Hepatocyte (in vitro differentiated cells): ENCODE measurements at regions not wholly inside any gene's neighbourhood (a gene's known extent, or its start where the extent isn't known, plus 50 kb on each side); places are given as distances from the start of the nearest gene placed in this dataset.

ENCODE experiments used
- EZH2 ChIP-seq: fragments of 200-600 bp; sonication (generic); IDR thresholded peaks from 2 replicates; pipeline ENCODE4 v1.6.1; 2016; ENCODE audit warnings: antibody characterized with exemption, mild to moderate bottlenecking, borderline replicate concordance
- TF ChIP-seq, protein P1 (sequence below): fragments of 200-600 bp; sonication (generic); IDR thresholded peaks from 2 replicates; pipeline ENCODE4 v1.5.1; 2016; ENCODE audit warnings: antibody characterized with exemption, mild to moderate bottlenecking; ENCODE audit not compliant: poor library complexity

DNA sequence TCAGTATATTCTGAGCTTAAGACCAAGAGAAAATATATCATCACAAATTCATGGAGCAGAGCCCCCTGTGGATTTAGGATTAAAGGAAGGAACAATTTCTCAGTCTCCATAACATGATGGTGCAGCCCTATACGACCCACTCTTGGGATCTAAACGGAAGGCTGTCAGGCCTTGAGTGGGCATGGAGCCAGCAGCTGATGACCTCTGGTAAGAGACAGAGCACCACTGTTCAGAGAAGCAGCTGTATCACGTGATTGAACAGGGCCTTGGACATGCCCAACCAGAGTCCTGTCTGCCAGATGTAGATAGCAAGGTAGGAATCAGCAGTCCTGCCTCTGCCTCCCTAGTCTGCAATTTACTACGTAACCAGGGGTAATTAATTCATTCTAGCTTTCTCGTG, 259.4 kb upstream of the POU3F2 start:
- TF ChIP-seq, protein P1, sequence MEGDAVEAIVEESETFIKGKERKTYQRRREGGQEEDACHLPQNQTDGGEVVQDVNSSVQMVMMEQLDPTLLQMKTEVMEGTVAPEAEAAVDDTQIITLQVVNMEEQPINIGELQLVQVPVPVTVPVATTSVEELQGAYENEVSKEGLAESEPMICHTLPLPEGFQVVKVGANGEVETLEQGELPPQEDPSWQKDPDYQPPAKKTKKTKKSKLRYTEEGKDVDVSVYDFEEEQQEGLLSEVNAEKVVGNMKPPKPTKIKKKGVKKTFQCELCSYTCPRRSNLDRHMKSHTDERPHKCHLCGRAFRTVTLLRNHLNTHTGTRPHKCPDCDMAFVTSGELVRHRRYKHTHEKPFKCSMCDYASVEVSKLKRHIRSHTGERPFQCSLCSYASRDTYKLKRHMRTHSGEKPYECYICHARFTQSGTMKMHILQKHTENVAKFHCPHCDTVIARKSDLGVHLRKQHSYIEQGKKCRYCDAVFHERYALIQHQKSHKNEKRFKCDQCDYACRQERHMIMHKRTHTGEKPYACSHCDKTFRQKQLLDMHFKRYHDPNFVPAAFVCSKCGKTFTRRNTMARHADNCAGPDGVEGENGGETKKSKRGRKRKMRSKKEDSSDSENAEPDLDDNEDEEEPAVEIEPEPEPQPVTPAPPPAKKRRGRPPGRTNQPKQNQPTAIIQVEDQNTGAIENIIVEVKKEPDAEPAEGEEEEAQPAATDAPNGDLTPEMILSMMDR: no peak
- no peak for TF ChIP-seq EZH2
